Left hindlimb (tissue), 1 donor: ENCODE measurements at regions not wholly inside any gene's neighbourhood (a gene's known extent, or its start where the extent isn't known, plus 50 kb on each side); places are given as distances from the start of the nearest gene placed in this dataset.

ENCODE experiments used
- DNase-seq: peaks from one replicate; pipeline ENCODE4 v3.0.0-alpha.2; 2018

DNA sequence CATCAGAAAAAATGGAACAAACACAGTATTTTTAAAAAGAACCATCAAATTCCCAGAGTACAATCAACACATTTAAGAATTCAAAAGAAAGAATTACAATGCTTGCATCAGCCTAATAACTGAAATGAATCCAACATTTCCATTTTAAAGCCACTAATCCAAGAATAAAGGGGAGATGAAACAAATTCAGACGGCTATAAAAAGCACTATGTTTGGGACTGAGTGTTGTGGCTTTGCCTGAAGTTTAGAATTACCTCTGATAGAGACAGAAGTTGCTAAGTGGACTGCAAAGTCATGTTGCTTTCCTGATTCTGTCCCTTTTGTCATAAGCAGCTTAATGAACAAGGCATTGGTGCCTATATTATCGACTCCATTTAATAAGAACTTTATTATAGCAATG, 135.4 kb upstream of the RGMB start:
- no peak for DNase-seq

DNA sequence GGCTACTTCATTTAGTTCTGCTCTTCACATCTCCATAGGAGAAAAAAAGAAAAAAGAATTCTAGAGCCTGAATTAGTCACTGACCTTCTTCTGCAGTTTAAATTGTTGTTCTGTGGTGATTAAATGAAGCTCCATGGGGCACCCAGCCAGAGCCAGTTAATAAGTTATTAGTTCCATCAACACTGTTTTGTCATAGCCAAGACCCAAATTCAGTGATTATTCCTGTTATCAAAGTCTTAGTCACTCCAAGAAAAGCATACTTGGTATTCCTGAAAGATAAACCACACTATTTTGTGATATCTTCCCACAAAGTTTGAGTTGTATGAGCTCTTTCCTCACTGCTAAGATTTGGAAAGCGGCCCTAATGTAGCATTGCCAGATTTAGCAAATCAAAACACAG, 134.8 kb upstream of the RGMB start:
- DNase-seq = no peak

DNA sequence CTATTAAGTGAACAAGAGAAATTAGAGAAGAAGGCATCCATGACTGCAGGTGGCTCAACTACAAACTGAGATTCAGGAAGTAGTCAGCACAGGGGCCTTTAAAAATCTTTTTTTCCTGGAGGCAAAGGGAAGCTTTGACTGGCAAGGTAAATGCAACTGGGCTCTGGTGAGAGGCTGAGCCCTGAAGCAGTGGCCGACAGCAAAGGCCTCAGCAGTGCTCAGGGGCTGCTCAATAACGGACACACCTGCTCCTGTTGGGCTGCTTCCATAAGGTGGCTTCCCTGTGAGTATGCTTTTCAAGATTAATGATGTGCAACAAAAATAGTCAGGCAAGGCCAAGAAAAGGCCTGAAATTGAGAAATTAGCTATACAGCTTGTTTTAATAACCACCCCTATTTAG, 134.2 kb upstream of the RGMB start:
- no peak for DNase-seq

DNA sequence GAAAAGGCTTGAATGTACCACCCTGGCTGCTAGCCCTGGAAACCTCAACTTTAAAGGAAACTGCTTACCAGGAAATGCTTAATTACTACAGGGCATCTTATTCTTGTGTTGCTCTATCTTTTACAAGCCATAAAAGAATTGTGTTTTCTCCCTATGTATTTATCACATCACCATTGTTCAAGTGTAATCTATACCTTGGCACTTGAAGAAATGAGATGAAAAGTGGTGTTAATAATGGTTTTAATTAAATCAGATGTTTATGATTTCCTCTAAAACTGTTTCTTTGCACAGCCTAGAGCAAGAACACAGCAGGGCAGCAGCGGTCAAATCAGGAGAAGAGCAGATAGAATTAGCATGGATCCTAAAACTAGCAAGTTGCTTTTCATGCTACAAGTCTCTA, 131.8 kb upstream of the RGMB start:
- no peak for DNase-seq

DNA sequence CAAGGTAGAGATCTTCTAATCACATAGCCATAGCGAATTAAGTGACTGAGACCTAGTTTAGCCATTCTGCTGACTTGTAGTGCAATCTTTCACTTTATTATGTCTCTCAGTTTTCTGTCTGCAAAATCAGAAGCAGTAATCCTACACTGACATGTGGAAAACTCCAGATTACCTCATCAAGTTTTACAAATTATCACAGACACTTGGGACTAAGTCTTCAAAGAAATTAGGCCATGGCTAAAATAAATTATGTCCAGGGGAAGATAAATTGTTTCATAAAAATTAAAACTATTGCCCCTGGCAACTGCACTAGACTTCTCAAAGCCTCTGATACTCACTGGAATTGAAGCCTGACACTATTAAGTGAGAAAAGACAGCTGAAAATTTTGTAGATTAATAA, 129.9 kb upstream of the RGMB start:
- no peak for DNase-seq

DNA sequence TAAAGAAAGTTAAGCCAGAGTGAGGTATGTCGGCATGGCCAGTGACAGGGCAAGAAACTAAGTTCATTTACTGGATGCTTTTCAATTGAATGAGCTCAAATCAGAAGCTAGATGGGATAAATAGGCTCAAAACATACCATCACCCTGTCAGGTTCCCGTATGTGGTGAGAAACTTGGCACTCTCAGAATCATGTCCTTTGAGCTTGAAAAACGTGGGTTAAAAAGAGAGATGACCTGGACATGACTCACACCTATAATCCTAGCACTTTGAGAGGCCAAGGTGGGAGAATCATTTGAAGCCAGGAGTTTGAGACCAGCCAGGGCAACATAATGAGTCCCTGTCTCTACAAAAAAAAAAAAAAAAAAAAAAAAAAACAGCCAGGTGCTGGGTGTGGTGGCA, 121.7 kb upstream of the RGMB start:
- no peak for DNase-seq

DNA sequence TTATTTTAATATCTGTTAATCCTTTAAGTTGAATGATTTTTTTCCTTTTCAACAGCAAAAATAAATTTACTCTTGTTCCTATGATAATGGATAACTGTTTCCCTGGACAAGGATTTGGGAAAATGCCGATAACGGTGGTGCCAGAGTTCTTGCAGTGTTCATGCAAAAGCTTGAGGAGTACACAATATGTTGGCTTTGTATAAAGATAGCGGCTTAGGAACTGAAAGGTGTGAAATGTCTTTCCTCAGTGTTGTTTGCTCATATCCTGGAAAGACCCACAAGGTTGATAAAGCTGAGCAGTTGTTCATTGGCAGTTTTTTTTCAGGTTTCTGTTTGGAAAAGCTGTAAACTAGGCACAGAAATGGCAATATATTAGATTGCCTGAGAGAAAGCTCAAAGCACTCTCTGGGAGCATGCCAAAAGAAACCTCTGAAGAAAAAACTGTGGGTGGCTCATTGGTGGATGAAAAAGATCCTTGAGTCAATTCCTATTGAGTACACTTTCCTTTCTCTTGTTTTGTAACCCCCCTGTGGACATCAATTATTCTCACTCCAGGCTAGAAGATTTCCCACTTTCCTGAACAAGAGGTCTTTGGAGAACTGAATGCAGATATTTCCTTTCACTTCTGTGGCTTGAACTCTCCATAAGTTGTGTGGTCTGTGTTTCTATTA, 117.2 kb upstream of the RGMB start:
- no peak for DNase-seq

DNA sequence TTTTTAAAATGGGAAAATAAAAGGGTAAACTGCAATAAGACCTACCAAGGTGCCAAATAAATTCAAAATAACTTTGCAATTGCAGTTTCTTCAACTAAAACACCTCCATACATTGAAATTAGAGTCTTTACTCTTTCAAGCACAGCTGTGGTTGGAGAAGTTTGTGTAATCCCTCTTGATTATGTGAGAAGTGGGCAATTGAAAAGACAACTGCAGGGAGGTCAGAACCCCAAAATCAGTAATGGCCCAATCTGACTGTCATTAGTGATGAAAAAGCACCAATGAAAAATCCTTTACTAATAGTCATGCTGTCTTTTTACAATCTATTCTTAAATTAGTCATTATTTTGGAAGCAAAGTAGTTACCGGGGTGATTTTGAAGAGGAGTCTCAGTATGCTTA, 116.7 kb upstream of the RGMB start:
- no peak for DNase-seq

DNA sequence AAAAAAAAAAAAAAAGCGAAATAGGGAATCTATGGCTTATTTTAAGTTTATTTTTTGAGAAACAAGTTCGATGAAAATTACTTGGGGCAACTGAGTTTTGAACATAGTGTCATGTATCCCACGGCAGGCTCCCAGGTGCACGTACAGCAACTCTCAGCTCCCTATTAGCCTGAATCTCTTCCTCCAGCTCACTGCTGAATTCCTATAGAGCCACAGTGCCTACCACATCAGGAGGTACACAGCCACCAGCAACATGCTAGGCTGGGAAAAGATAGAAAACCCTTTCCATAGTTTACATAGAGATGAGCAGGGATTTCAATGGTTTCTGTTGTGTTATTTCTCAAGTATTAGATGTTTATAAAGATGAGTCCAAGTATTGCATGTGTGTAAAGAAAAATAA, 115.9 kb upstream of the RGMB start:
- no peak for DNase-seq

DNA sequence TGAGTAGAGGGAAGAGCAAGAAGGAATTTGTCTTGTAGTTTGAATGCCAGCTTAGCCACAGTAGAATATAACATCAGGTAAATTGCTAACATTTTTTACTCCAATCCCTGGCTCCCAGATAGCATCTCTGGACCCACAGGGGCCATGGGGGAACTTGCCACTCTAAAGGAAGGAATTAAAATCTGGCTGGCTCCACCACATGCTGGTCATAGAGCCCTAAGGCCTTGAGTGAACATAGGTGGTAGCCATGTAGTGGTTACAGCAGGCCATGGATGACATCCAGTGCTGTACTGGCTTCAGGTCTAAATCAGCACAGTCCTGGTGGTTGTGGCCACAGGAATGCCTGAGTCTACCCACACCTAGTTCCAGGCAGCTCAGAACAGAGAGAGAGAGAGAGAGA, 109.9 kb upstream of the RGMB start:
- DNase-seq = no peak

DNA sequence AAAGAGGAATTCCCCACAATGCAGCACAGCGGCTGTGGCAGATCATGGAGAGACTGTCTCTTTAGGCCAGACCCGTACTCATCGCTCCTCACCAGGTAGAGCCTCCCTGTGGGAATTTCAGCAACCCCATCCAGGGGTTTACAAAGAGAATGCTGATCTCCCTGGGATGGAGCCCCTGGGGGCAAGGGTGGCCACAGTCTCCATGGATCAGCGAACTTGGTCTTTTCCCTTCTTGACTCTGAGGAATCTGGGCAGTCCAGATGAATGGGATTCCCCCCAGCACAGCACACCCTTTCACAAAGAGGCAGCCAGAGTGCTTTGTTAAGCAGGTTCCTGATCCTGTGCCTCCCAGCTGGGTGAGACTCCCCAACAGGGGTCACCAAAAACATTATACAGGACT, 108.7 kb upstream of the RGMB start:
- no peak for DNase-seq

DNA sequence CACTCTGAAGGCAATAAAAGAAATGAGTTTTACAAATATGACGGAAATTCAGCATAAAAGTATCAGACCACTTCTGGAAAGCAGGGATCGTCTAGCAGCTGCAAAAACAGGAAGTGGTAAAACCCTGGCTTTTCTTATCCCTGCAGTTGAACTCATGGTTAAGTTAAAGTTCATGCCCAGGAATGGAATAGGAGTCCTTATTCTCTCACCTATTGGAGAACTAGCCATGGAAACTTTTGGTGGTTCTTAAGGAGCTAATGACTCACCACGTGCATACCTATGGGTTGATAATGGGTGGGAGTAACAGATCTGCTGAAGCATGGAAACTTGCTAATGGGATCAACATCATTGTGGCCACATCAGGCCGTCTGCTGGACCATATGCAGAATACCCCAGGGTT, 93.5 kb upstream of the RGMB start:
- no peak for DNase-seq

DNA sequence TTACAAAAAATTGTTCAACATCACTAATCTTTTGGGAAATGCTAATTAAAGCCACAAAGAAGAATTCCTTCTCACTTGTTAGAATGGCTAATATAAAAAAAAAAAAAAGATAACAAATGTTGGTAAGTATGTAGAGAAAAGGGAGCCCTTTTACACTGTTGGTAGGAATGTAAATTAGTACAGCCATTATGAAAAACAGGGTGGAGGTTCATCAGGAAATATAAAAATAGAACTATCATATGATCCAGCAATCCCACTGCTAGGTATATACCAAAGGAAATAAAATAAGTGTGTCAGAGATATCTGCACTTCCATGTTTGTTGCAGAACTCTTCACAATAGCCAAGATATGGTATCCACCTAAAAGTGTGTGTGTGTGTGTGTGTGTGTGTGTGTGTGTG, 83.5 kb upstream of the RGMB start:
- DNase-seq = no peak

DNA sequence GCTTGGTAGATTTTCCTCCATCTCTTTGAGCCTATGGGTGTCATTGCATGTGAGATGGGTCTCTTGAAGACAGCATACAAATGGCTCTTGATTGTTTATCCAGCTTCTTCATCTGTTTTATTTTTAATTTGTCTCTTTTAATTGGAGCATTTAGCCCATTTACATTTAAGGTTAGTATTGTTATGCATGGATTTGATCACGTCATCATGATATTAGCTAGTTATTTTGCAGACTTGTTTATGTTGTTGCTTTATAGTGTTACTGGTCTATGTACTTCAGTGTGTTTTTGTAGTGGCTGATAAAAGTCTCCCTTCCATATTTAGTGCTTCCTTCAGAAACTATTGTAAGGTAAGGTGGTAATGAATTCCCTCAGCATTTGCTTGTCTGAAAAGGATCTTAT, 78.6 kb upstream of the RGMB start:
- no peak for DNase-seq

DNA sequence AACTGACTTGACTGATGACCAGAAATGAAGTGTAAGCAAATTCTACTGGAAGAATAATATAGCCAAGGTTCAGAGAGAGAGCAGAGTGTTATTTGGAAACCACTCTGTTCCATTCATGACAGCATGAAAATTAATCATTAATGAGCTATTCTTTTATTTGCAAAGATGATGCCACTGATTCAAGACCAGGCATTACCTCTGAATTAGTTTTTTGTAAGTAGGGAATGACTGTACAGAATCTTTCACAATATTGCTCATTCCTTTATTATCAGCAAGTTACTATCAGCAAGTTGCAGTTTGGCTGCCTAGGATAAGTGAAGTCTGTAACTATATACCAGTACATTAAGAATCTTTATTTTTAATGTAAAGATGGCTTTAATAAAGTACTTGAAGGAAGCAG, 75.1 kb upstream of the RGMB start:
- DNase-seq = no peak

DNA sequence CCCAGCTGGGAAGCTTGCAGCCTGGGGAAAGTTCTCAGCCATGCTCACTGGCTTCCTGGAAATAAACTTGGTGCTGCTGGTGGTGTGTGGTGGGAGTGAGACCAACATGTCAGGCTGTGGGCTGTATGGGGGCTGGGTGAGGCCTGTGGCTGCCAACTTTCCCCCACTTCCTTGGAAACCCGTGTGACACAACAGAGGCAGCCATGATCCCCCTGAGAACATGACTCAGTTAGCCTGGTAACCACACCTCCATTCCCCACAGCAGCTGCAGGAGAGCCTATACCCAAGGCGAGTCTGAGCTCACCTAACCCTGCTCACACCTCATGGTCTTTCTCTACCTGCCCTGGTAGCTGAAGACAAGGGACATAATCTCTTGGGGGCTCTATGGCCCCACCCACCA, 72.7 kb upstream of the RGMB start:
- DNase-seq = no peak

DNA sequence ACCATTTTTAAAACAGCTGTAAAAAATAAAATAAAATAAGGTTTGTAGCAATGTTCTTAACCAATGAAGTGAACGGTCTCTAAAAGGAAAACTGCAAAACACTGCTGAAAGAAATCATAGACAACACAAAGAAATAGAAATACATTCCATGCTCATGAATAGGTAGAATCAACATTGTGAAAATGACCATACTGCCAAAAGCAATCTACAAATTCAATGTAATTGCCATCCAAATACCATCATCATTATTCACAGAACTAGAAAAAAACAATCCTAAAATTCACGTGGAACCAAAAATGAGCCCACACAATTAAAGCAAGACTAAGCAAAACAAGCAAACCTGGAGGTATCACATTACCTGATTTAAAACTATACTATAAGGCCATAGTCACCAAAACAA, 67.6 kb upstream of the RGMB start:
- DNase-seq = no peak

DNA sequence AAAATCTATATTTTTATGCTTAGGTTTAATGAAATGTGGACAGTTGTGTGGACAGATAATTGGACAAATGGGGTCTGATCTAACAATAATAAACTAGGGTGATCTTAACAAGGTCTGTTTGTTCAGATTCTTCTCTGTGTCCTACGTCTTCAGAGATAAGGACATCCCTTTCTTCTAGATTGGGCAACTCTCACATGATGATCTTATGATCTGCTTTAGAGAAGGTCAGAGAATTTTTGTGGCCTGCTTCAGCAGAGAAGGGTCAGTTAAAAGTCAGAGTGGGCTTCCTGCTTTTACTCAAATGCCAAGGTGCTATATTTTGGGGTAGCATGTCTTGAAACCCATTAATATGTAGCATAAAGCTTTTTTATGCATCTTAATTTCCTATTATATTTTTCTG, 63.8 kb upstream of the RGMB start:
- DNase-seq = no peak

DNA sequence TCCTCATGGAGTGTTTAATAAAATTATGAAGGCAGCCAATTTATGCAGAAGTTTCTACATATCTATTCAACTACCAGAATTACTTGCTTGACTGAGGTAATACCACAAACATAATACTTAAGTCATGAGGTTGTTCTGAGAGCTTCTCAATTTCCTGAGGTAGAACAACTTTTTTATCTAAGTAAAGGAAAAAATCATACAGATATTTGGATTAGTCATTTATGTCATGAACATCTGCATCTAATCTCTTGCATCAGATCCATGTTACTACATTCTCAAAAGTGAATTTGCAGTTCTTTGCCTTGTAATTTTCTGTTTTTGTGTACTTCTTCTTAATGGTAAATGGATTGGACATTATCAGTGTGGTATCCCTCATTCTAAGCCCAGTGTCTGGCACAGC, 60.4 kb upstream of the RGMB start:
- DNase-seq = no peak

DNA sequence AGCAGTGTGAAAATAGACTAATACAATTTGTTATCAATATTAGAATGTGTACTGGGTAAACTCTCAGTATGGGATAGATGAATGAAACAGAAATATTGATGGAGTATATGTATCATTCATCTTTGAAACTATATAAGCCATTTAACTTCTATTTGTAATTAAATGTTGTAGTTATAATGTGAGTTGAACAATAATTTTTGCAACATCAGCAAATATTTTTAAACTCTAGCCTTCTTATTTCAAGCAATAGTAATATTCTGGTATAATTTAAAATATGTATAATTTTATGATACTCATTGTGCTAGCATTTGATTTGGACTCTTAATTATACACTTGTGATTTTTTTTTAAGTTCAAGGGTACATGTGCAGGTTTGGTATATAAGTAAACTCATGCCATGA, 59.6 kb upstream of the RGMB start:
- no peak for DNase-seq

DNA sequence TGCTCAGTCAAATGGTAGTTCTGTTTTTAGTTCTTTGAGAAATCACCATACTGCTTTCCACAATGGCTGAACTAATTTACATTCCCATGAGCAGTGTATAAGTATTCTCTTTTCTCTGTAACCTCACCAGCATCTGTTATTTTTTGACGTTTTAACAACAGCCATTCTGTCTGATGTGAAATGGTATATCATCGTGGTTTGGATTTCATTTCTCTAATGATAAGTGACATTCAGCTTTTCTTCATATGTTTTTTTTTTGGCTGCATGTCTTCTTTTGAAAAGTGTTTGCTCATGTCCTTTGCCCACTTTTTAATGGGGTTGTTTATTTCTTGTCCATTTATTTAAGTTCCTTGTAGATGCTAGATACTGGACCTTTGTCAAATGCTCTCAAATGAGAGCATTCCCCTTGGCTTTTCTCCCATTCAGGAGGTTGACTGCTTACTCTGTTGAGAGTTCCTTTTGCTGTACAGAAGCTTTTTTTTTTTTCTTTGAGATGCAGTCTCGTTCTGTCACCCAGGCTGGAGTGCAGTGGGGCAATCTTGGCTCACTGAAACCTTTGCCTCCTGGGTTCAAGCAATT, 58.7 kb upstream of the RGMB start:
- DNase-seq = no peak

DNA sequence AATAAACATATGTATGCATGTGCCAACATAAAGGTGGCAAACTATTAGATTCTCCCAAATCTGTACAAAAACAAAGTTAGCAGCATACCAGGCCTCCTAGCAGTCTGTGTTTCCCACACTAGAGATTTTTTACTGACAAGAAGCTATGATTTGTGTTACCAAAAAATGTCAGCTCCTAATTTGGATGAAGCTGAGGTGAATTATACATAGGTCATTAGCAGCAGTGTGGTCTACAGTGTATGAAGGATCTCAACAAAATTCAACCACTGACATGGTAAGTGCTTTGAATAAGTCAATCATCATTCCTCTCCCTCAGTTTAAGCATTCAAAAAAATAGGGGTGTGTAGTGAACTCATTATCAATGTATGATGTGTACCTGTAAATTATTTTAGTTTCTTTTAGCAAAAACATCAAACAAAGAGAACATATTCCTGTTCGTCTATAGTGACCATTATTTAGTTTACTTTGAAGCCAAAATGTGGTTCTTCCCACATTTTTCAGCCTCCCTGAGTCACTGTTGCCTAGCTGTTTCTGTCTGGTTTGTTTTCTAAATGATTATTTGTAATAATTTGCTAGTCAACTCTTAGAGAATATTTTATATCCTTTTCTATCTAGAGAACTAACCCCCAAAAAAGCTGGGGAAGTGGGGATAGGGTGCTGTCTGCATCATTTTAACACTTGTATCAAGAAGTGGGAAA, 52.1 kb upstream of the RGMB start:
- no peak for DNase-seq

DNA sequence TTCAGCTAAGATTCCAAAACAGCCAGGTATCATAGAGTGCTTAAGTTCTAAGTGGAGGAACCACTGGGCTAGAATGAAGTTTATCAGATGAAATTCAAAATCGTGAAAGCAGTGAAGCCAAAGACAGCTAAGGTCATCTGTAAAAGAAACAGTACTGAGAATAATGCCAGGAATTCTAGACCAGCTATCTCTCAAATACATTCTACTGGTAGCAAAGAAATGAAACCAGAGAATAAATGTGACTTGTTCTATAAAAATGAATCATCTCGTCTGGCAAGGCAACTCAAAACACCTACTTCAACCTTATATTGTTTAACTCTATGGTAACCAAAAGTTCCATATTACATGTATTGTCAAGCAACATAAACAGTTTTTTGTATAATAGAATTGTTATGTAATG, 51.3 kb upstream of the RGMB start:
- no peak for DNase-seq

DNA sequence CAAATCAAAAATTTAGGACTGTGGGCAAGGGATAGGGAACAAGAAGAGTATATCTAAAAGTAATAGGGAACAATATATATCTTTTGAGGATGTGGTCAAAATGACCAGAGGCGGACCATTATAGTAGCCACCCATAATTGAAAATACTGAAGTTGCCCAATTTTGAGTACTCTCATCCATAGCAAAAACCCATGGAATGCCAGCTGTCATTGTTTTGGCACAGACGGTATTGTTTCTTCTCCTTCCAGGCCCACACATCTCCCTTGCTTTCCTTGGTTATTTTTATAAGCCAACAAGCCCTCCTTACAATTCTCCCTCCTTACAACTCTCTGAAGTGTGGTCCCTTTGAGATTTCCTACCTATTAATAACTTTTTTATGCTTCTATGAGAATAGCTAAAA, 50.4 kb upstream of the RGMB start:
- DNase-seq = no peak
